Hepatocyte (in vitro differentiated cells): ENCODE measurements at regions not wholly inside any gene's neighbourhood (a gene's known extent, or its start where the extent isn't known, plus 50 kb on each side); places are given as distances from the start of the nearest gene placed in this dataset.

ENCODE experiments used
- DNase-seq: peaks from one replicate; pipeline ENCODE4 v3.0.0-alpha.2; 2016; ENCODE audit warnings: low spot score
- H2AFZ ChIP-seq: fragments of 200-600 bp; sonication (generic); 2 replicates; pipeline ENCODE4 v1.6.0; 2016; ENCODE audit warnings: antibody characterized with exemption, mild to moderate bottlenecking
- H3K27ac ChIP-seq: fragments of 200-600 bp; sonication (generic); 2 replicates; pipeline ENCODE4 v1.5.1; 2016; ENCODE audit warnings: mild to moderate bottlenecking
- H3K27me3 ChIP-seq: fragments of 200-600 bp; sonication (generic); 2 replicates; pipeline ENCODE4 v1.6.1; 2016
- H3K36me3 ChIP-seq: fragments of 200-600 bp; sonication (generic); replicated peaks from 2 replicates; pipeline ENCODE4 v1.5.1; 2016; ENCODE audit warnings: low read depth; ENCODE audit not compliant: insufficient read depth
- H3K4me1 ChIP-seq: fragments of 200-600 bp; sonication (generic); 2 replicates; pipeline ENCODE4 v1.5.1; 2016; ENCODE audit warnings: mild to moderate bottlenecking, moderate library complexity; ENCODE audit not compliant: insufficient read depth
- H3K4me2 ChIP-seq: fragments of 200-600 bp; sonication (generic); 2 replicates; pipeline ENCODE4 v1.6.0; 2016
- H3K4me3 ChIP-seq: fragments of 200-600 bp; sonication (generic); 2 replicates; pipeline ENCODE4 v1.5.1; 2016; ENCODE audit warnings: mild to moderate bottlenecking
- H3K79me2 ChIP-seq: fragments of 200-600 bp; sonication (generic); 2 replicates; pipeline ENCODE4 v1.6.0; 2017; ENCODE audit warnings: mild to moderate bottlenecking
- H3K9me2 ChIP-seq: fragments of 200-600 bp; sonication (generic); replicated peaks from 2 replicates; pipeline ENCODE4 v1.6.0; 2017; ENCODE audit warnings: mild to moderate bottlenecking; ENCODE audit not compliant: insufficient read depth
- H3K9me3 ChIP-seq: fragments of 200-600 bp; sonication (generic); 2 replicates; pipeline ENCODE4 v1.5.1; 2016; ENCODE audit warnings: low read depth, mild to moderate bottlenecking
- H4K20me1 ChIP-seq: fragments of 200-600 bp; sonication (generic); 2 replicates; pipeline ENCODE4 v1.6.0; 2016; ENCODE audit warnings: mild to moderate bottlenecking; ENCODE audit not compliant: insufficient read depth, poor library complexity, severe bottlenecking
- EZH2 ChIP-seq: fragments of 200-600 bp; sonication (generic); IDR thresholded peaks from 2 replicates; pipeline ENCODE4 v1.6.1; 2016; ENCODE audit warnings: antibody characterized with exemption, mild to moderate bottlenecking, borderline replicate concordance
- EZH2phosphoT487 ChIP-seq: fragments of 200-600 bp; sonication (generic); IDR thresholded peaks from one replicate; pipeline ENCODE4 v1.6.1; 2018; ENCODE audit warnings: antibody characterized with exemption, mild to moderate bottlenecking, low read depth, moderate library complexity; ENCODE audit not compliant: unreplicated experiment, severe bottlenecking
- WGBS: methylation state at CpG from one replicate; pipeline ENCODE4 v1.1.6; 2016; ENCODE audit warnings: low lambda C conversion rate; ENCODE audit errors: missing lambda C conversion rate; 5-methylcytosine and 5-hydroxymethylcytosine counted together
- TF ChIP-seq, protein P1 (sequence below): fragments of 200-600 bp; sonication (generic); IDR thresholded peaks from 2 replicates; pipeline ENCODE4 v1.5.1; 2016; ENCODE audit warnings: antibody characterized with exemption, mild to moderate bottlenecking; ENCODE audit not compliant: poor library complexity

DNA sequence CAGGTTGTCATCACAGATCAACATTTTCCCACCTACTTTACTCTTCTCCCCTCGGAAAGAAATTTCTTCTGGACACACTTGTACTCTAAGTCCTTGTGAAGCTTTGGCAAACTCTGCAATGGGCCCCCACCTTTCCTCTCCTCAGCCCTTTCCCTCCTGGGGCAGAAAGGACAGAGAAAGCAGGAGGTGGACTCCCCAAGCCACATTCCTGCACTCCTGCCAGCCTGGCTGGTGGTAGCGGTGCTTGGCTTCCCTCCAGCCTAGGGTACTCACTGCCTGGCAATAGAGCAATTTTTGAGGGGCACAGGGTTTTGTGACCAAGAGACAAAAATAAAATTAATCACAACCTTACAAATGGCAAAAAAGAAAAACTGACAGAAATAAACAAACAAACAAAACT, 451.4 kb downstream of the ZSWIM6 start:
- Histone ChIP-seq H3K4me2 (no peak overlapping the region), H3K9me2 (no peaks in the 10 kb centered on the region), H3K36me3 (no peaks in the 10 kb centered on the region), H3K9me3 (no peaks in the 10 kb centered on the region), H2AFZ (no peak overlapping the region), H3K4me1 (no peaks in the 10 kb centered on the region), H3K27ac (no peak overlapping the region), H3K27me3 (no peaks in the 10 kb centered on the region), H3K79me2 (no peaks in the 10 kb centered on the region), H4K20me1 (no peaks in the 10 kb centered on the region), H3K4me3 (no peak overlapping the region)
- no peak for DNase-seq
- TF ChIP-seq EZH2phosphoT487 (no peak), EZH2 (no peak)
- TF ChIP-seq, protein P1, sequence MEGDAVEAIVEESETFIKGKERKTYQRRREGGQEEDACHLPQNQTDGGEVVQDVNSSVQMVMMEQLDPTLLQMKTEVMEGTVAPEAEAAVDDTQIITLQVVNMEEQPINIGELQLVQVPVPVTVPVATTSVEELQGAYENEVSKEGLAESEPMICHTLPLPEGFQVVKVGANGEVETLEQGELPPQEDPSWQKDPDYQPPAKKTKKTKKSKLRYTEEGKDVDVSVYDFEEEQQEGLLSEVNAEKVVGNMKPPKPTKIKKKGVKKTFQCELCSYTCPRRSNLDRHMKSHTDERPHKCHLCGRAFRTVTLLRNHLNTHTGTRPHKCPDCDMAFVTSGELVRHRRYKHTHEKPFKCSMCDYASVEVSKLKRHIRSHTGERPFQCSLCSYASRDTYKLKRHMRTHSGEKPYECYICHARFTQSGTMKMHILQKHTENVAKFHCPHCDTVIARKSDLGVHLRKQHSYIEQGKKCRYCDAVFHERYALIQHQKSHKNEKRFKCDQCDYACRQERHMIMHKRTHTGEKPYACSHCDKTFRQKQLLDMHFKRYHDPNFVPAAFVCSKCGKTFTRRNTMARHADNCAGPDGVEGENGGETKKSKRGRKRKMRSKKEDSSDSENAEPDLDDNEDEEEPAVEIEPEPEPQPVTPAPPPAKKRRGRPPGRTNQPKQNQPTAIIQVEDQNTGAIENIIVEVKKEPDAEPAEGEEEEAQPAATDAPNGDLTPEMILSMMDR: no peak
- WGBS: 94% methylated on average over 2 of the region's 2 CpGs

DNA sequence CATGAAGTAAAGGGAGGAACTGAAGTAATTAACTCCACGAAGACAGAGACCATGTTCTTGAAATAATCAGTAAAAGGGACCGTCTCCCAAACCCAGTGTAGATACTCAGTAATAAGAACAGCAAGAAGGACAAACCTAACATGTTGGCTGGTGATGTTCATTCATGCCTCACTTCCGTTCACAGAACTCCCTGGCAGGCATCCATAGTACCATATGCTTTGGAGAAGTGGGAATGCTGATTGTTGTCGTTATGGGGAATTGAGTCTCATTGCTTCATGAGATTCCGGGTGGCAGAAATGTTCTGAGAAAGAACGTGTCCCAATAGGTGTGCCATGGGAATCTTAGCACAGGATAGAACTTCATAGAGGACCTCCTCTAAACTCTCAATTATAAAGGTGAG, 452.3 kb downstream of the ZSWIM6 start:
- 89% methylated on average over 6 of the region's 6 CpGs for WGBS
- no peak overlapping the region for H2AFZ ChIP-seq
- no peak overlapping the region for H3K27ac ChIP-seq
- H3K4me3 ChIP-seq: no peak overlapping the region
- no peaks in the 10 kb centered on the region for H3K9me2 ChIP-seq
- no peak overlapping the region for H3K4me2 ChIP-seq
- H3K36me3 ChIP-seq: no peaks in the 10 kb centered on the region
- no peaks in the 10 kb centered on the region for H3K27me3 ChIP-seq
- DNase-seq: no peak
- H4K20me1 ChIP-seq: no peaks in the 10 kb centered on the region
- TF ChIP-seq EZH2: no peak
- TF ChIP-seq, protein P1: no peak
- TF ChIP-seq EZH2phosphoT487: no peak
- no peaks in the 10 kb centered on the region for H3K4me1 ChIP-seq
- no peaks in the 10 kb centered on the region for H3K9me3 ChIP-seq
- H3K79me2 ChIP-seq: no peaks in the 10 kb centered on the region

DNA sequence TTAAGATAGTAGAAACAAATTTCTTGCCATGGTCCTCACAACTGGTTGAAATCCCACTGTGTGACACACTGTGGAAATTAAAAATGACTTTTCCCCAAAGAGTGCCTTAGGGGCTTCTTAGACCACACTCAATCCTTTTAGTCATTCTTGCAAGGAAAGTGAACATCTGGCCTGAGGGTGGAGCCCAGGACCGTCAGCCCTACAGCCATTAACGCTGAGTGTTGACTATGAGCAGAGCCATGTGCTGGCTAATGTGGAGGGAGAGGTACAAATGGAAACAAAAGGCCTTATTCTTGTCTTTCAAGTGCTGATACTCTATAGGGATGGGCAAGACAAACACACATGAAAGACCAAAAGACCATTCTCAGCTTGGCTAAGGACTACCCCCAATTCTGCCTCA, 456.5 kb downstream of the ZSWIM6 start:
- Histone ChIP-seq H3K4me2 (no peak overlapping the region), H3K4me3 (no peak overlapping the region), H3K9me2 (no peaks in the 10 kb centered on the region), H3K36me3 (no peaks in the 10 kb centered on the region), H3K4me1 (peaks cover 5% of the 10 kb centered on the region), H4K20me1 (no peaks in the 10 kb centered on the region), H3K27ac (no peak overlapping the region), H3K27me3 (no peaks in the 10 kb centered on the region), H3K79me2 (no peaks in the 10 kb centered on the region), H3K9me3 (no peaks in the 10 kb centered on the region), H2AFZ (no peak overlapping the region)
- WGBS: 63% methylated on average over 2 of the region's 2 CpGs
- no peak for DNase-seq
- TF ChIP-seq EZH2phosphoT487 (no peak), EZH2 (no peak)
- TF ChIP-seq, protein P1: no peak

DNA sequence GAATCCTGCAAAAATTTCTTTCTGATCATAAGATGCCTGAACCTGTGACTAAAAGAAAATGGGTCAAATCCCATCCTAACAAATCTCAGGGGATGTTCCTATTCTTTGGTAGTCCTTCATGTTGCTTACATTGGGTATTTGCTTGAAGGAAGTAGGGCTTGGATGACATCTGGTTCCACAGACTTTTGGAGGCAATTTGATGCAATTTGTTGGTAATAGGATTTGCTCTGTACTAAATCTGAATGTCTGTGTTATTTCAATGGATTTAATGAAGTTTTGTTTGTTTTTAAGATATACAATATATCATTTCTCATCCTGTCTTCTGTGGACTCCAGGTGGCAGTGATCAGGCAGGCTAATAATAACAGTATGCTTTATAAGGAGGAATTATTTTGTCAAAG, 457.9 kb downstream of the ZSWIM6 start:
- TF ChIP-seq EZH2: no peak
- TF ChIP-seq, protein P1: no peak
- TF ChIP-seq EZH2phosphoT487: no peak
- no peak for DNase-seq
- no peak overlapping the region for H3K4me2 ChIP-seq
- no peaks in the 10 kb centered on the region for H3K36me3 ChIP-seq
- H3K27me3 ChIP-seq: no peaks in the 10 kb centered on the region
- no peaks in the 10 kb centered on the region for H3K79me2 ChIP-seq
- no peak overlapping the region for H2AFZ ChIP-seq
- peaks cover 5% of the 10 kb centered on the region for H3K4me1 ChIP-seq
- H3K27ac ChIP-seq: no peak overlapping the region
- no peaks in the 10 kb centered on the region for H4K20me1 ChIP-seq
- H3K9me2 ChIP-seq: no peaks in the 10 kb centered on the region
- no peaks in the 10 kb centered on the region for H3K9me3 ChIP-seq
- no peak overlapping the region for H3K4me3 ChIP-seq
